NCI-H2227 (cell line): ENCODE measurements at regions not wholly inside any gene's neighbourhood (a gene's known extent, or its start where the extent isn't known, plus 50 kb on each side); places are given as distances from the start of the nearest gene placed in this dataset.
"Not testable (repeated sequence)": the region's sequence is repeated elsewhere in the genome, so short reads cannot be mapped to it uniquely, and the experiment has no call there.

Experiments used
- DNase-seq: peaks from one replicate; lab custom pipeline; 2025; ENCODE audit not compliant: unreplicated experiment; lab: John Stamatoyannopoulos, UW

DNA sequence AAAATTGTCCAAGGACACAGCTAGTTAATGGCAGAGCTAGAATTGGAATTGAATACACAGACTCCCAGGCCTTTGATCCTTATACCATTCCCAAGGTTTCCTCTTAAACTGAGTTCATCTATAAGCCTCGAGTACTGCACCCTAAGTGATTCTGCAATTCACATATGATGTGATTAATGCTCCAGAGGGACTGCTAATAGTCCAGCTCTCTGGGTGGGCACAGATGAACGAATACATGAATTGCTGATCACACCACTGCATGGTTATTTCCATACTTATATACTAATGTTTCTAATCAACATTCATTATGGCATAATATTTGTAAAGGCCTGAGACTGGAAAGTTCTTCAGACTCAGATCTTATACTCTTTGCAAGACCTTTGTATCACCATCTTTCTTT lies 101.8 kb downstream of the NUFIP1 start:
- no peak for DNase-seq

DNA sequence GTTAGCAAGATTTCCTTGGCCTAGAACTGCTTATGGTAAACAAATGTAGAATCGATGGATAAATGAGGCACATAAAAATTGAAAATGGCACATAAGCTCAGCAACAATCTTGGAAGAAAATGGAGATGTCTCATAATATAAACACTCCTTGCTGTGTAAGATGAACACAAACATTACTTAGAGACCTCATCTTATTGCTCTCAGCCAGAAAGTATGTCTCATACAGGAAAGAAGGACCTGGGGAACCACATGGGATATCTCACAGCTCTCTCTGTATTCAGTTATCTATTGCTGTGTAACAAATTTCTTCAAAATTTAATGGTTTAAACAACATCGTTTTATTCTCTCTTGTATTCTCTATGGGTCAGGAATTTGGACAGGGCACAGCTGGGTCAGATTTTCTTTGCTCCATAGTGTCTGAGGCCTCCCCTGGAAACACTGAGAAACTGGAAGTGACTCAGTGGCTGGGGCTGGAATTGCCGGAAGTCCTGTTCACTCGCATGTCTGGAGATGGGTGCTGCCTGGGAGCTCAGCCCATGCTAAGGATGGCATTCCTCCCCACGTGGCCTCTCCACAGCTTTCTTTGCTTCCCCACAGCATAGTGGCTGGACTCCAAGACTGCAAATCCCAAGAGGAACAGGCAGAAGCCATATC lies 105.1 kb downstream of the NUFIP1 start:
- no peak for DNase-seq

DNA sequence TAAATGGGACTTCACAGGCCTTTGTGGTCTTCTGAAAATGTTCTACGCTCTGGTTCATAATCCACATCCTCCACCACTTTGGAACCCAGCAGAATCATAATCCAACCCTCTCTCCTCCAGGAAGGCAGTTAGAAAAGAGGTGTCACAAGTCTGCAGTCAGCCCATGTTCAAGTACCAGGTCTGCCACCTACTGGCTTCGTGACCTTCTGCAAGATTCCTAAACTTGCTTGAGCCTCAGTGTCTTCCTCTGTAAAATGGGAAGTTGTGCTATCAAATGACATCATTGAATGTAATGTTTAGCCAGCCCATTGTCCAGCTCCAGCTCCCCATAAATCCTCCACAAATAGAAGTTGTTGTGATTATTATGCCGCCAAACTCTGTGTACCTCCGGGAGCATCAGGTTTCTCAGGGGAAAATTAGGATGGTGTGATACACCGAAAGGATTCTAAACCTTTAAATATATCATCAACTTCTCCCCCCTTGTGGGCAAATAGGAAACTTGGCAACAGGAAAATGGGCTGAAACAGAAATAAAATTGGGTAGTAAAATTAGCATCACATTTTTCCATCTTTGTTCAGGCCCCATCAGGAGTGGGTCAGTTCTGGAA lies 109.7 kb downstream of the NUFIP1 start:
- no peak for DNase-seq

DNA sequence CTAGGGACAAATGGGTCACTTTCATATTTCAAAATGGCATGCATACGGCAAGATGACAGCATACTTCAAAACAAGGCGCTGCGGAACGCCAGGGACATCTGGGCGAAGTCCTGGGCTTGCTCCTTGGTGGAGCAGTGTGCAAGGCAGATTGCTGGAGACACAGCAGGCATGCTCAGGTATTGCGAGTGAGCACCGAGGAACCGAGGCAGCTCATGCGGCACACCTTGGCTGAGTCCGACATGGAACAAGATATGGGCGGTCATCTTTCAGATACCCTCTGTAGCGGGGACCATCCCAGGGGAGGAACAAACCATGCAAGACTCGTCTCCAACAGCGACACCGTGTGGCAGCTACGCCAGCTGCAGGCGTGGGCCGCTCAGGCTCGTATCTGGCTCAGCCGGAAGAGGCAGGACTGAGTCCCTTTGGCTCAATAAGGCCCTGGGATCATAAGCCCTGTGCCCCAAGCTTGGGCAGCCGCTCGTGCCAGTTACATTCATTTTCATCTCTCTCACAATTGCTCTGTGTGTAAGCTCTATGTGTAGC lies 112.4 kb downstream of the NUFIP1 start:
- DNase-seq = no peak

DNA sequence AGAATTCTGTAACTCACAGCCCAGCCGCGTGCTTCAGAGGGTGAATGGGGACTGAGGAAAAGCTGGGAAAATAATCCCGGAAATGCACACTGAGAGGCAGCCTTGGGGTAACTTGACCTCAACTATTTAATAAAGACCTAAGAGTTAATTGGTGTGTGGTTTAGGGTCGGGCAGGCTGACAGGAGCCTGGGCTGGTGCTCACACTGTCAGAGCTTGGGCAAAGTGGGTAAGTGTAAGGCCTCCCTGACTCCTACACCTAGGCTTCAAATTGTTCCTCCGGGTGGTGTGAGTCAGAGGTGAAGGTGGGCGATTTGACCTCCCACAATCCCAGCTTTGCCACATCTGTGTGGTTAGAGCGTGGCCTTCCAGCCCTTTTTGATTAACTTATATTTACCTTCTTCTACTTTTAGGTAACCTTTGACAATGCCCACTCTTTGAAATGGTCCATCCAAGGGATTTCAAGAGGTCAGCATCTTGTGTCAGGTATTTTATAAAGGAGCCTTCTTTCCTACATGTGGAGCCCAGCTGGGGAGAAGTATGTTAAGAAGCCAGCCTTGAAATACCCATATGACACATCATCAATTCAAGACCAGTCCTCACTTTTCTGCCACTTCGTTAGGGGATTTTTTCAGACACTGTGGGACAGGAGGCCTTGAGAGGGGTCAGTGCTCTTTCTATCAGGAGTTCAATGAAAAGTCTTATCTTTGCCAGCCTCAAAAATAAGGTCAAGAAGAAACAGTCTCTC lies 114.2 kb downstream of the NUFIP1 start:
- DNase-seq = no peak

DNA sequence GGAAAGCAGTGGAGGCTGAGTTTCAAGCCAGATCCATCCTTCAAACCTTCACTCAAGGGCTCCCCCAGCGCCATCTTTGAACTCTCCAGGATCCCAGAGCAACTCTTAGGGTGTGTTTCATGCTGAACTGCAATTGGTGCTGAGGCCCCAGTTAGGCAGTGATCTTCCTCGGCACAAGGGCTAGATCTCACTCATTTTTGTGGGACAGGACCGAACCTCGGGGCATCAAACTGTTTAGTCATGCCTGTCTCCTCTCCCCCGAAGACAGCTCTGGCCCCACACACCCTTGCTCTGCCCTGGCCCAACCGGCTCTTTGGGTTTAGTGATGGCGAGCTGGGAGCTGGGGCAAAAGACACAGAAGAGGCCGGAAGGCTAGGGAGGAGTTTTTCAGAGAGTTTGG lies 115.1 kb downstream of the NUFIP1 start:
- no peak for DNase-seq

DNA sequence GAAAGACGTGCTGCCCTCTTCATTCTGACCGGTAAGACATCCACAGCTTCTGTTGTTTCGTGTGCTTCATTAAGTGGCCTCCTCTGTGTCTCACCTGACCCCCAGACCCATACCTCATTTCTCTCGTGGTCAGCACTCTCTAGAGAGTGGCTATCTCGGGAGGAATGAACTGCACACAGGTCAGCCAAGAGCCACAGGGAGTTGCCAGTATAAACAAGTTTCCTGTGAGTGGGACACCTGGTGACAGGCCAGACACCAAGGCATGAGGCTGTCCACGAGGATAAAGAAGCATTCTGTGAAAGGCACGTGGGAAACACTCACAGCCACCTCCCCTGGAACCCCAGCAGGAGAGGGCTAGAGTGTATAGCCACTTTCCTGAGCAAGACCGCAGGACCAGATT lies 115.8 kb downstream of the NUFIP1 start:
- no peak for DNase-seq

DNA sequence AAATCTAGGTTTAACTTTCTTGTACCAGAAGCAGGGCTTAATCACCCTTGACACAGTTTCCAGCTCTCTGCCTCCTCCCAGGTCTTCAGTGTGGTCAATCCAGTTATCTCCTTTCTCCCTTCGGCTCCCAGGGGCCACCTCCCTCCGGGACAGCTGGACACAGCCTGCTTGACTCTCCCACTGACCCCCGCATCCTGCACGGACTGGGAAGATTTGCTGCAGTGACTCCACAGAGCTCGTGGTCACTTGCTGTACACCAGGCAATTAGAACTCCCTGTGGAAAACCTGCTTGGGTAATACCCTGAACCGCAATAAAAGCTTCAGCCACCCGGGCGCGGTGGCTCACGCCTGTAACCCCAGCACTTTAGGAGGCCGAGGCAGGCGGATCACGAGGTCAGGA lies 116.5 kb downstream of the NUFIP1 start:
- DNase-seq = no peak

DNA sequence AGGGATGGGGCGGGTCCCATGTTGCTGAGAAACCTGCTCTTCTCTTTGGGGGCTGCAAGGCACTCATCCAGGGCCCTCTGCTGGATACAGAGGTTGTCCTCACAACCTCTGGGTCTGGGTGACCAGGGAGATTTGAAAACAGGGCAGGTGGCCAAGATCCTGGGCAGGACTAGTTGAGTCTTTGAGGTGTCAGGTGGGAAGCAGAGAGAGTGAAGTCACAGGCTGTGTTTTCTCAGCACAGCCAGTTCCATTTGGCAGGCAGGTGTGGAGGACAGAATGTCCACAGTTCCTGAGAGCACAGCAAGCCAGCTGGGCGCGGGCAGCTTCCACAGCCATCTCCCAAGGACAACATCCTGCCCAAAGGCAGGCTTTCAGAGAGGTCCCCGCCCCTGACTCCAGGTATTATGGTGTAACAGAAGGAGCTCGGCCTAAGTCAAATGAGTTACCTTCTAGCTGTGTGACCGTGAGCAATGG lies 118.8 kb downstream of the NUFIP1 start:
- no peak for DNase-seq

DNA sequence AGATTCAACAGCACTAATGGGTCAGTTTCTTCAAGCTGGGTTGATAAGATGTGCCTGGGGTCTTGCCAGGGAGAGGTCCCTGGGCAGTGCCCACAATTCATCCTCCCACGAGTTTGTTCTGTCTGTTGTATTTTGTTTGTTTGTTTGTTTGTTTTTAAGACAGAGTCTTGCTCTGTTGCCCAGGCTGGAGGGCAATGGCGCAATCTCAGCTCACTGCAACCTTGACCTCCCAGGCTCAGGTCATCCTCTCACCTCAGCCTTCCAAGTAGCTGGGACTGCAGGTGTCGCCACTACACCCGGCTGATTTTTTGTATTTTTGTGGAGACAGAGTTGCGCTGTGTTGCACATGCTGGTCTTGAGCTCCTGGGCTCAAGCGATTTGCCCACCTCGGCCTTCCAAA lies 120.1 kb downstream of the NUFIP1 start:
- no peak for DNase-seq

DNA sequence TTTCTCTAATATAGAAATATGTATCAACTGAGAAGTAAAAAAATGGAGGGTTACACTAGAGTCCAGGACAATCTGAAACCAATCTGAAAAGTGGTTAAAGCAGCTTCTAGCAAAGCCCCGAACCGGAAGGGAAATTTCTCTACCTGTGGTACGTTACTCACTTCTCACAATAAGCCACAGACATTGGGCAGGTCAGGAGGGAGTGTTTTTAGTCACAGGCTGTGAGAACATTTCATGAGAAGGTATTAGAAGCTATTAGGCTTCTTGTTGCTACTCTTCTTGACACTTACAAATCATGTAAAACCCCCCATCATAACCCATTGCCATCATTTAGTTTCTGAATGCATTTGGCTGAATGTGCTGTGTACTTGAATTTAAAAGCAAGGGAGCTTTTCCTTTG lies 120.9 kb downstream of the NUFIP1 start:
- DNase-seq = no peak

DNA sequence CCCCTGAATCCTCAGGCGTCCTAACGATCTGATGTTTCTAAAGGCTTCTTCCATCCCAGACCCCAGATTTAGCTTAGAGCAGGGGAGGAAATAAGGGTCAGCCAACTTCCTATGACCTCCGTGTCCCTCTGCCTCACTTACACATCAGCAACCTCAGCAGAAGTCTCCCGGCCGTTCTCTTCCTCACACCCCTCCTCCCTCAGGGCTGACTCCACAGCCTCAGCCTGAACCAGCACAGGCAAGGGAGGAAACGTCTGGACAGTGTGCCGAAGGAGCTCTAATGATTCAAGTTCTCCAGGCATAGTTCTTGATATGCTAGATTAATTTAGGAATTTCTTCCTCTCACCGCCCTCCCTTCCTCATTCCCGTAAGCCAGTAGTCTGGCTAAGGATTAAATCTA lies 121.4 kb downstream of the NUFIP1 start:
- no peak for DNase-seq

DNA sequence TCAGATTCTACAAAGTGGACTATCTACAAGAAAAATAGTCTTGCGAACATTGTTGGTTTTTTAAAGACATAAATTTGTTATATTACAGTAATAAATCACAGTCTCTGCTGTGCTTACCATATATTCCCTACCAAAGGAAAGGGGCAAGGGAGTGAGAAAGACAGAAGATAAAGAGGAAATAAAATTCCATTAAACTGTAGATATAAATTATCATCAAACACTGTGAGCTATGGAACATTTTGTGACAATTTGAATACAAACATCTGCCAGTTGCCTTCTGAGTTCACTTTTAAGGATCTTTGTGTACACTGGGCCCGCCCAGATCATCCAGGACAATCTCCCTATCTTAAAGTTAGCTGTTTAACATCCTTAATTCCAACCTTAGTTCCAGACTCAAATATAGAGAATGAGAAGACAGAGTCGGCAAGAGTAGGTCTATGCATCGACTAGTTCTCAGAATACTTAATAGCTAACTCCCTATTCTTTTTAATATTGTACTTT lies 122.8 kb downstream of the NUFIP1 start:
- DNase-seq = no peak

DNA sequence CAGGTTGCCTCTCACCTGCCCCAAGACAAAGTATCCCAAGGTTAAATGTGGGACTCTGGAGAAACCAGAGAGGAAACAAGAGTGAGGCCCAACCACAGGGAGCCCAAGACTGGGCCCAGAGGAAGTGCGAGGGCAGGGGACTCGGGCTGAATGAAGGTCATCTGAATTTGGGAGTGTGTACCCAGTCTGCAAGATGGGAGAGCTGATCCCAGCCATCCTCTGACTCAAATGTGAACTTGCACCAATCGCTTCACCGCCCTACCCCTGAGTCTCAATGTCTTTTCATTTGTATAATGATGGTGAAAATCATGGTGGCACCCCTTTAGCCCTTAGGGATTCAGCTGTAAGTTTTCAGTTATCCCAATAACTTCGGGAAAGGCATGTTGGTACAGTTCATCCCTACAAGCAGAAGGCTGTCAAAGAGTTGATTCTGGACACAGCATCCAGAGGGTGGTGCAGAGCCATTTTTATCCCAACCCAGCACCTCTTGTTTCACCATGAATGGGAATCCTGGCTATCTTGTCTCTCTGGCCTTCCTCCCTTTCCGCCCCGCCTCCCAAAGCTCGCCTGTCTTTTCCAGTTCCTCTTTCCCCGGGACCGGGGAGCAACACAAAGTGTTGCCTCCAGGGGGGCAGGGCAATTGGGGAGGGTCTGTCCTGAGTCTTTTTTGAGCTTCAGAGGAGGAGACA lies 123.4 kb downstream of the NUFIP1 start:
- DNase-seq = no peak

DNA sequence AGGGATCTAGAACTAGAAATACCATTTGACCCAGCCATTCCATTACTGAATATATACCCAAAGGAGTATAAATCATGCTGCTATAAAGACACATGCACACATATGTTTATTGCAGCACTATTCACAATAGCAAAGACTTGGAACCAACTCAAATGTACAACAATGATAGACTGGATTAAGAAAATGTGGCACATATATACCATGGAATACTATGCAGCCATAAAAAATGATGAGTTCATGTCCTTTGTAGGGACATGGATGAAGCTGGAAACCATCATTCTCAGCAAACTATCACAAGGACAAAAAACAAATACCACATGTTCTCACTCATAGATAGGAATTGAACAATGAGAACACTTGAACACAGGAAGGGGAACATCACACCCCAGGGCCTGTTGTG lies 125.6 kb downstream of the NUFIP1 start:
- not testable (repeated sequence) for DNase-seq

DNA sequence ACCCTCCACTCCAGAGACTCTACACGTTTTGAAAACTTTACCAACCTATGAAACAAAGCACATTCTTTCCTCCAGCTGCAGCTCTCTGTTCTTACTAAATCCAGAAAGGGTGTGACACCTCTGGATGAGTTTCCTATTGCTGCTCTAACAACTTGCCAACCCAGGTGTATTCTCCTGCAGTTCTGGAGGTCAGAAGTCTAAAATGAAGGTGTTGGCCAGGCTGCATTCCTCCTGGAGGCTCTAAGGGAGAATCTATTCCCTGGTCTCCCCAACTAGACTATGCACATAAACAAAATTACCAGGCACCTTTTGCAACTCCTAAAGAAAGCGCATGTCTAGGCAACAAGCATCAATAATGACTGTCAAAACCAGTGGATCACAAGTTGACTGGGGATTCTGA lies 128.8 kb downstream of the NUFIP1 start:
- DNase-seq = no peak

DNA sequence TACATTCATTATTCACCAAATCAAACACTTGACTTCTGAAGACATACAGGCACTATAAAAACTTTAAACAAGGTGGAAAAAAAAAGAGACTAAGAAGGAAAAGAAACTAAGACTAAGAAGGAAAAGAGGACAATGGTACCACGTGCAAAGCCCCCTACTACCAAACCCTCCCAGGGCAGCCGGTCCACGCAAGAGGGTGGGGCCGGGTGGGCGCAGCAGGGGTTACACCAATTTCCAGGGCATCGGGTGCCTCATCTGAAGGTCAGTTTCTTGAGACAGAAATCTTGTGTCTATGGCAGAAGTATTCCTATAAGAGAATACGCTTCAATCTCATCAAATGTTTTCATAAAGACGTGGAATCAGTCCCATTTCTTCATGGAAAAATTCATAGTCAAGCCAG lies 131.5 kb downstream of the NUFIP1 start:
- no peak for DNase-seq

DNA sequence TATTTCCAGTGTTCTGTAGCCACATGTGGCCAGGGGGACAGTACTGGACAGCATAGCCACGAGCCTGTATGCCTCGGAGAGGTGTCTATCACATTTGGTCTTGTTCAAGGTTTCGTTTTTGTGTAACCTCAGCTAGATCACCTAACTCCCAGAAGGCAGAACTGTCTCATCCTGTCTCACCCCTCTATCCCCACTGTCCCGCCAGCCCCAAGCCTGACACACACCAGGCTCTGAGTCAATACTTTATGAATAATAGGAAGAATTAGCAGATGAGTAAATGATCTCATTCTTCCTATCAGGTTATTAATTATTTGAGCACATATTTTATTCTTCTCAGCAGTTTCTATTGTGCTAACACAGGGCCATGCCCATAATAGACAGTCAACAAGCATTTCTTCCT lies 132.2 kb downstream of the NUFIP1 start:
- no peak for DNase-seq

DNA sequence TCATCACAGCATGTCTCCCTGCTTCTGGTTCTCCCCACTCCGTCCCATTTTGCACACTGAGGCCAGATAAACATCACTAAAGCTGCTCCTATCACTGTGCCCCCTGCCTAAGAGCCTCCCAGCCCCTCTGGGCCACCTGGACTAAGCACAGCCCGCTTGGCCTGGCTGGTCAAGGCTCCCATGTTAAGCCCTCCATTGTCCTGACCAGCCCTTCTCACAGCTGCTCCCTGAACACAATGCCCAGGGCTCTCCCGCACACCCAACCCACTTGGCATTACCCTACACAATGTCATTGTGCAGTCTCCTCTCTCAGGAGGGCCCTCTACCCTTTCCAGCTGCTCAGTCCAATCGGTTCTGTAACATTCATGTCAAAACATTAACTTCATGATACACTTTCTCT lies 133.4 kb downstream of the NUFIP1 start:
- no peak for DNase-seq

DNA sequence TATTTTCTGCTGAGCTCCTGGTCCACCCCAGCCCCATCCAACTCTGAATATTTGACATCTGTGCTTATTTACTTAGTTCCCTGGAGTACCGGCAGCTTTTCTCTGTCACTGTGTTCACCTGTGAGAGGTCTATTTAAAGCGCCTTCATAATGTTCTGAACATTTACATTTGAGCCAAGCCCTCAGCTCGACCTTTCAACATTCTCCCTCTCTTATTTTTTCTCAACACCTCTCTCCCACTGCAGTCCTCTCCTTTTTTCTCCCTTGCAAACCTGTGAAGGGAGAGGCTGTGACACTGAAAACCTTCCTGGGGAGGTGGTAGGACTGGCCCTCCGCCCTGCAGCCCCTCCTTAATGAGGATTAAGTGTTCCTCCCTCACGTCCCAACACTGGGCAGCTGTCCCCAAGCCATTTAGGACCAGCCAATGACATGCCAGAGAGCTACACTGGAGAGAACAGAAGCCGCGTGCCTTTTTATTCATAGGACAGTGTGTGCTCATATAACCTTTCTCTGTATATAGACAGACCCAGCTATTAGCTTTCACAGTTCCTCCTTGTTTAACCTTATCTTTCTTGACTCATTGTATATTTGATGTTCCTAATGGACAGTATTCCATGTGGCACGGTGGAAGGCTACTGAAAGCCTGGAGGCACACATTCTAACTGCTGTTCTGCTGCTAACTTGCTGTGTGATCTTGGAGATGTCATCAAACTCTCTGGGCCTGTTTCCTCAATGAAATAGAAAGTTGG lies 134.8 kb downstream of the NUFIP1 start:
- DNase-seq = no peak

DNA sequence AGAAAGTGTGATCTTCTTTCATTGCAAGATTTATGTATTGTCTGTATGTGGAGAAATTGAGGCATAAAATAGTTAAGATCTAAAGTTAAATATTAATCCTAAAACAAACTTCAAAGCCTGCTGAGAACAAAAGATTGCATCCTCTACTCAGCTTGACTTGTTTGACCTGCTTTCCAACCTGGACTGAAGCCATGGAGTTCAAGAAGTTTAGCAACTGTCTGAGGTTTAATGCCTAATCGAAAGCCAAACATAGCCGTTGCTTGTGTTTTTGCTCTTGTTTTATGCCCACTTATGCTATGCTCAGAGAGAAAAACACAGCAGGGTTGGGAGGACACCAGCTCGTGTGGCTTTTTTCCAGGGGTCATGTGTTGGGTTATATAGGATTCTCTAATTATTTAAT lies 135.6 kb downstream of the NUFIP1 start:
- DNase-seq = no peak
